IPS-15b (cell line): ENCODE measurements at regions not wholly inside any gene's neighbourhood (a gene's known extent, or its start where the extent isn't known, plus 50 kb on each side); places are given as distances from the start of the nearest gene placed in this dataset.
"Not testable (repeated sequence)": the region's sequence is repeated elsewhere in the genome, so short reads cannot be mapped to it uniquely, and the experiment has no call there.

Experiments used
- H3K27me3 ChIP-seq: one replicate; pipeline ENCODE4 v1.6.1; 2013; ENCODE audit warnings: low read length; ENCODE audit not compliant: control insufficient read depth, insufficient read depth
- H3K36me3 ChIP-seq: one replicate; pipeline ENCODE4 v1.6.1; 2013; ENCODE audit warnings: low read length; ENCODE audit not compliant: control insufficient read depth, insufficient read depth
- H3K4me1 ChIP-seq: one replicate; pipeline ENCODE4 v1.6.1; 2013; ENCODE audit warnings: mild to moderate bottlenecking, low read length; ENCODE audit not compliant: control insufficient read depth, insufficient read depth
- H3K4me3 ChIP-seq: one replicate; pipeline ENCODE4 v1.5.1; 2013; ENCODE audit warnings: low read depth, low read length
- H3K9ac ChIP-seq: one replicate; pipeline ENCODE4 v1.6.1; 2013; ENCODE audit warnings: low read depth, mild to moderate bottlenecking, low read length
- H3K9me3 ChIP-seq: one replicate; pipeline ENCODE4 v1.6.1; 2013; ENCODE audit warnings: mild to moderate bottlenecking, low read length; ENCODE audit not compliant: control insufficient read depth, insufficient read depth

DNA sequence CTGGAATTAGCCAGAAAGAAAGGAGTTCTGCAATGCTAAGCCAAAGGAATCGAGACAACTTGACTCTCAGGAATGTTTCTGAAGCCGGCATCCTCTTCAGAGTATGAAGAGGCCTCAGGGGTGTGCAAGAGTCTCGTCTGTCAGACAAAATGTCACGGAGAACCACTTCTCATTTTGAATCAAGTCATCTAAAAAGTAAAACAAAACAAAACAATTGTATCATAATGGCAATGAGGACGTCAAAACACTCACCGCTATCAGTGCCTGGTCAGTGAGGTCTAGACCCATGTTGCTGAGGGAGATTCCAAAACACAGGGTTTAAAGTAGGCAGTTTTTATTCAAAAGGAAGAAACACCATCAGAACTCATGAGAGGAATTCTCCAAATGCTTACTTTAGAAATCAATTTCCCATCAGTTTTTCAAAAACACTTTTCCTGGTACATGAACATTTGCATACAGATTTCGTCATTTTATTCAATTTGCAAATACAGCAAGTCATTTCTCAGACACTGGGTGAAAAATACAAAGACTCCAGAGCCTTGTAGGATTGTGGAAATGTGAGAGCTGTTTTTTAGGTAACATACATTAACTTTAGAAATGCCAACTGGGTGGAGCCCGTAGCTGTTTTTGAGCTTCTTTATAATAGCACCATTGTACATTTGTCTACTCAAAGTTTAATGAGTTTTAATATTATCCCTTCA is 89.5 kb upstream of the MAP3K1 start:
- H3K36me3 ChIP-seq: no peaks in the 10 kb centered on the region
- H3K9me3 ChIP-seq: no peaks in the 10 kb centered on the region
- H3K4me3 ChIP-seq: no peak overlapping the region
- H3K4me1 ChIP-seq: no peaks in the 10 kb centered on the region
- no peaks in the 10 kb centered on the region for H3K27me3 ChIP-seq
- H3K9ac ChIP-seq: no peak overlapping the region

- not testable (repeated sequence) for H3K9me3 ChIP-seq, H3K4me1 ChIP-seq, H3K9ac ChIP-seq, H3K4me3 ChIP-seq, H3K27me3 ChIP-seq, H3K36me3 ChIP-seq
Measured at GRCh38 chr5:56724857-56725256, 90.5 kb upstream of the MAP3K1 start.

GRCh38 chr5:56722317-56722716 is 93.0 kb upstream of the MAP3K1 start:
- no peaks in the 10 kb centered on the region for H3K27me3 ChIP-seq
- no peaks in the 10 kb centered on the region for H3K4me1 ChIP-seq
- H3K36me3 ChIP-seq: no peaks in the 10 kb centered on the region
- H3K9ac ChIP-seq: no peak overlapping the region
- no peak overlapping the region for H3K4me3 ChIP-seq
- H3K9me3 ChIP-seq: no peaks in the 10 kb centered on the region

DNA sequence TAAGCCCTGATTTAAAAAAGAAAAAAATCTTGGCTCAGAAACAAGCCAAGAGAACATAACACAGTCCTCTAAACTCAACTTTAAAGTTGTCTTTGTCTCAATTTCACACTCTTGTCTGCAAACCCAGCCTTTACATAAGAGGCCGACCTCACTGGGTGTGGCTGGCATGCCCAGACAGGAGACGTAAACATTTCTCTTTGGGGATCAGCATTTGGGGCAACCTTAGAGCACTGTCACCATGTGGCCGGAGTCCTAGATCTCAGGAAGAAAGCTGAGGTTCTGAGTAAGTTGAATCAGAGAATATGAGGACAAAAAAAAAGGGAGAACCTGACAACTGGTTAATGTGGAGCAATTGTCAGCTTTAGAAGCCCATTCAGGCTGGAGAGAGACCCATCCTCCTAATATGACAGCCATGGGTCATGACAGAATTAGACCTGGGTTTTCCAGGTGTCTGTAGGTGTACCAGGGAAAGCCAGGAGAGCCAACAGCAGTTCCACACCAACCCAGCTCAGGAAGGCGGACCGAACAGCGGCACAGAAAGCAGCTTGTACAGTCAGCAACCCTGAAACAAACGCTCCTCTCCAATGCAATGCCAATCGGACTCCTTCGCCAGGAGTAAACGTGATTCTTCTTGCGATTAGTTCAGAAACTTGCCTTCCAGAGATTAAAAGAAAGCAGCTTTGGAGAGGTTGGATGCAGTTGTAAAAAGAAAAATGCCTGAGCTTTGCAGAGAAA is 97.9 kb upstream of the MAP3K1 start:
- no peaks in the 10 kb centered on the region for H3K27me3 ChIP-seq
- H3K9ac ChIP-seq: no peak overlapping the region
- peaks cover 16% of the 10 kb centered on the region for H3K4me1 ChIP-seq
- no peaks in the 10 kb centered on the region for H3K9me3 ChIP-seq
- no peak overlapping the region for H3K4me3 ChIP-seq
- H3K36me3 ChIP-seq: no peaks in the 10 kb centered on the region

GRCh38 chr5:56715986-56716385 is 99.4 kb upstream of the MAP3K1 start:
- H3K27me3 ChIP-seq: no peaks in the 10 kb centered on the region
- H3K36me3 ChIP-seq: no peaks in the 10 kb centered on the region
- H3K9ac ChIP-seq: no peak overlapping the region
- H3K9me3 ChIP-seq: no peaks in the 10 kb centered on the region
- H3K4me1 ChIP-seq: peaks cover 16% of the 10 kb centered on the region
- H3K4me3 ChIP-seq: no peak overlapping the region

- Histone ChIP-seq H3K27me3 (no peaks in the 10 kb centered on the region), H3K4me1 (peaks cover 16% of the 10 kb centered on the region), H3K9ac (no peak overlapping the region), H3K36me3 (no peaks in the 10 kb centered on the region), H3K4me3 (no peak overlapping the region), H3K9me3 (no peaks in the 10 kb centered on the region)
Measured at GRCh38 chr5:56712895-56713591, 102.3 kb upstream of the MAP3K1 start.

- H3K27me3 ChIP-seq: no peaks in the 10 kb centered on the region
- no peaks in the 10 kb centered on the region for H3K36me3 ChIP-seq
- H3K4me3 ChIP-seq: no peak overlapping the region
- H3K9me3 ChIP-seq: no peaks in the 10 kb centered on the region
- H3K4me1 ChIP-seq: peaks cover 16% of the 10 kb centered on the region
- H3K9ac ChIP-seq: no peak overlapping the region
Measured at GRCh38 chr5:56710826-56711590, 104.3 kb upstream of the MAP3K1 start.

DNA sequence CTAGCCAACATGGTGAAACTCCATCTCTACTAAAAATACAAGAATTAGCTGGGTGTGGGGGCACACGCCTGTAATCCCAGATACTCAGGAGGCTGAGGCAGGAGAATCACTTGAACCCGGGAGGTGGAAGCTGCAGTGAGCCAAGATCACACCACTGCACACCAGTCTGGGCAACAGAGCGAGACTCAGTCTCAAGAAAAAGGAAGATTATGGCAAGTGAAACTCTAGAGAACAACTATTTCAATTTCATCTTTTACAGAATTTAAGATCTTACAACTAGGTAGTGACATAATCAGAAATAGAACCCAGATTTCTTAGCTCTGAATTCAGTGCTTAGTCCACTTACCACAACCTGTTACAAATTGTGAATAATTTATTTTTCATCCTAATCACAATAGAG is 108.8 kb upstream of the MAP3K1 start:
- no peak overlapping the region for H3K4me3 ChIP-seq
- no peaks in the 10 kb centered on the region for H3K9me3 ChIP-seq
- no peaks in the 10 kb centered on the region for H3K36me3 ChIP-seq
- no peak overlapping the region for H3K9ac ChIP-seq
- H3K4me1 ChIP-seq: peaks cover 8% of the 10 kb centered on the region
- H3K27me3 ChIP-seq: no peaks in the 10 kb centered on the region

- H3K4me3 ChIP-seq: no peak overlapping the region
- H3K4me1 ChIP-seq: peaks cover 8% of the 10 kb centered on the region
- no peak overlapping the region for H3K9ac ChIP-seq
- H3K9me3 ChIP-seq: no peaks in the 10 kb centered on the region
- no peaks in the 10 kb centered on the region for H3K27me3 ChIP-seq
- no peaks in the 10 kb centered on the region for H3K36me3 ChIP-seq
Measured at GRCh38 chr5:56705217-56705616, 110.1 kb upstream of the MAP3K1 start.

DNA sequence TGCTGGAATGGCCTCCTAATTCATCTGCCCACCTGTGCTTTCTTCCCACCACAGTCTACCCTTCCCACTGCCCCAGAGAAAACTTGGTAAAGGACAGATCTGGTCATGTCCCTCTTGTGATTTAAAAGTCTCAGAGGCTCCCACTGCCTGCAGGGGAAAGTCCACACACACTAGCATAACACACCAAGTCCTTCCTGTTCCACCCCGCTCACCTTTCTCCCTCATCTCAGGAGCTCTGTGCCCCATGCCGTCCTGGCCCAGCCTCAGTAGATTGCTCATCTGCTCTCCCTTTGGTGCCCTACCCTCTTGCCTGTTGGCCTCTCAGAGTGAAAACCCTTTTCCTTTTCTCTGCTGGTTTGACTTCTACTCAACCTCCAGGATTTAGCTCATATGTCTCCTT is 111.4 kb upstream of the MAP3K1 start:
- H3K4me1 ChIP-seq: peaks cover 13% of the 10 kb centered on the region

GRCh38 chr5:56700711-56701110 is 114.6 kb upstream of the MAP3K1 start:
- Histone ChIP-seq H3K9me3 (no peaks in the 10 kb centered on the region), H3K27me3 (no peaks in the 10 kb centered on the region), H3K4me1 (peaks cover 18% of the 10 kb centered on the region), H3K4me3 (no peak overlapping the region), H3K36me3 (no peaks in the 10 kb centered on the region), H3K9ac (no peak overlapping the region)

More for the DNA sequence above, 111.4 kb upstream of the MAP3K1 start:
- Histone ChIP-seq H3K4me3 (no peak overlapping the region), H3K9ac (no peak overlapping the region), H3K9me3 (no peaks in the 10 kb centered on the region), H3K27me3 (no peaks in the 10 kb centered on the region), H3K36me3 (no peaks in the 10 kb centered on the region)
